GM23338 (cell line): ENCODE measurements at regions not wholly inside any gene's neighbourhood (a gene's known extent, or its start where the extent isn't known, plus 50 kb on each side); places are given as distances from the start of the nearest gene placed in this dataset.

ENCODE experiments used
- ATAC-seq: fragments of 200-7000 bp; cut with Tn5 transposase; 3 replicates; pipeline ENCODE4 v1.9.1; 2020
- DNase-seq: peaks from one replicate; pipeline ENCODE4 v3.0.0-alpha.2; 2015; ENCODE audit warnings: low spot score
- H2AFZ ChIP-seq: fragments of 200-600 bp; sonication (generic); 2 replicates; pipeline ENCODE4 v1.8.0; 2016; ENCODE audit warnings: antibody characterized with exemption, mild to moderate bottlenecking, moderate library complexity
- H3F3A ChIP-seq: fragments of 200-600 bp; sonication (generic); replicated peaks from 2 replicates; pipeline ENCODE4 v1.8.0; 2017; ENCODE audit warnings: antibody characterized with exemption, mixed run types, low read depth
- H3K27ac ChIP-seq: fragments of 200-600 bp; sonication (generic); 2 replicates; pipeline ENCODE4 v1.6.1; 2016; ENCODE audit warnings: low read depth
- H3K27me3 ChIP-seq: fragments of 200-600 bp; sonication (generic); 2 replicates; pipeline ENCODE4 v1.8.0; 2016; ENCODE audit warnings: mild to moderate bottlenecking, mixed run types, moderate library complexity; ENCODE audit not compliant: insufficient read depth
- H3K36me3 ChIP-seq: fragments of 200-600 bp; sonication (generic); 2 replicates; pipeline ENCODE4 v1.8.0; 2016; ENCODE audit warnings: mild to moderate bottlenecking; ENCODE audit not compliant: insufficient read depth
- H3K4me1 ChIP-seq: fragments of 200-600 bp; sonication (generic); 2 replicates; pipeline ENCODE4 v1.8.0; 2016; ENCODE audit warnings: mild to moderate bottlenecking, moderate library complexity; ENCODE audit not compliant: insufficient read depth
- H3K4me2 ChIP-seq: fragments of 200-600 bp; sonication (generic); 2 replicates; pipeline ENCODE4 v1.7.1; 2017; ENCODE audit warnings: mixed run types
- H3K4me3 ChIP-seq: fragments of 200-600 bp; sonication (generic); 2 replicates; pipeline ENCODE4 v1.6.1; 2016; ENCODE audit warnings: mixed run types
- H3K79me2 ChIP-seq: fragments of 200-600 bp; sonication (generic); replicated peaks from 2 replicates; pipeline ENCODE4 v1.8.0; 2017; ENCODE audit warnings: mild to moderate bottlenecking; ENCODE audit not compliant: insufficient read depth
- H3K9me2 ChIP-seq: fragments of 200-600 bp; sonication (generic); 2 replicates; pipeline ENCODE4 v1.8.0; 2017; ENCODE audit not compliant: insufficient read depth
- H4K20me1 ChIP-seq: fragments of 200-600 bp; sonication (generic); replicated peaks from 2 replicates; pipeline ENCODE4 v1.8.0; 2017; ENCODE audit warnings: mild to moderate bottlenecking; ENCODE audit not compliant: insufficient read depth
- H3K27ac Mint-ChIP-seq: 2 replicates; pipeline ENCODE4 v1.8.0; 2020; ENCODE audit warnings: inconsistent platforms, mild to moderate bottlenecking, moderate library complexity, mixed read lengths
- H3K27me3 Mint-ChIP-seq: 3 replicates; pipeline ENCODE4 v1.8.0; 2022; ENCODE audit warnings: low read depth, mild to moderate bottlenecking, moderate library complexity, mixed read lengths, inconsistent platforms; ENCODE audit not compliant: insufficient read depth, poor library complexity
- H3K36me3 Mint-ChIP-seq: 3 replicates; pipeline ENCODE4 v1.8.0; 2021; ENCODE audit warnings: low read depth, mild to moderate bottlenecking, inconsistent platforms, moderate library complexity, mixed read lengths
- H3K4me1 Mint-ChIP-seq: 3 replicates; pipeline ENCODE4 v1.8.0; 2020; ENCODE audit warnings: mild to moderate bottlenecking, inconsistent platforms, mixed read lengths
- H3K4me3 Mint-ChIP-seq: 3 replicates; pipeline ENCODE4 v1.8.0; 2021; ENCODE audit warnings: moderate library complexity, mild to moderate bottlenecking, inconsistent platforms, mixed read lengths
- H3K9me3 Mint-ChIP-seq: 3 replicates; pipeline ENCODE4 v1.8.0; 2020; ENCODE audit warnings: moderate library complexity, mild to moderate bottlenecking, inconsistent platforms, mixed read lengths
- CREB1 ChIP-seq: fragments of 250-450 bp; sonication (Bioruptor Pico); IDR thresholded peaks from 2 replicates; pipeline ENCODE4 v1.5.0; 2020; ENCODE audit warnings: low read depth, mild to moderate bottlenecking, moderate library complexity
- ETS1 ChIP-seq: IDR thresholded peaks from 2 replicates; pipeline ENCODE4 v1.6.1; 2016; ENCODE audit warnings: antibody characterized with exemption
- EZH2 ChIP-seq: fragments of 200-600 bp; sonication (generic); IDR thresholded peaks from one replicate; pipeline ENCODE4 v1.8.0; 2017; ENCODE audit warnings: antibody characterized with exemption, mild to moderate bottlenecking, low read depth; ENCODE audit not compliant: unreplicated experiment
- EZH2phosphoT487 ChIP-seq: fragments of 200-600 bp; sonication (generic); IDR thresholded peaks from one replicate; pipeline ENCODE4 v1.8.1; 2018; ENCODE audit warnings: antibody characterized with exemption; ENCODE audit not compliant: unreplicated experiment
- JUNB ChIP-seq: IDR thresholded peaks from one replicate; pipeline ENCODE4 v1.6.1; 2016; ENCODE audit warnings: antibody characterized with exemption; ENCODE audit not compliant: unreplicated experiment
- NANOG ChIP-seq: IDR thresholded peaks from 2 replicates; pipeline ENCODE4 v1.6.1; 2016; ENCODE audit warnings: antibody characterized with exemption, borderline replicate concordance
- POLR2AphosphoS5 ChIP-seq: IDR thresholded peaks from 2 replicates; pipeline ENCODE4 v1.6.1; 2016; ENCODE audit warnings: antibody characterized with exemption, low read depth
- REST ChIP-seq: IDR thresholded peaks from one replicate; pipeline ENCODE4 v1.6.1; 2018; ENCODE audit warnings: antibody characterized with exemption; ENCODE audit not compliant: unreplicated experiment
- STAT1 ChIP-seq: IDR thresholded peaks from one replicate; pipeline ENCODE4 v1.6.1; 2016; ENCODE audit warnings: antibody characterized with exemption; ENCODE audit not compliant: unreplicated experiment
- ZNF114 ChIP-seq: fragments of 250-450 bp; sonication (Bioruptor Pico); IDR thresholded peaks from 2 replicates; pipeline ENCODE4 v1.5.0; 2020; ENCODE audit warnings: mild to moderate bottlenecking, moderate library complexity
- ZNF331 ChIP-seq: fragments of 250-450 bp; sonication (Bioruptor Pico); IDR thresholded peaks from 2 replicates; pipeline ENCODE4 v1.5.0; 2020; ENCODE audit warnings: low read depth, mild to moderate bottlenecking, moderate library complexity
- ZNF462 ChIP-seq: fragments of 250-450 bp; sonication (Bioruptor Pico); IDR thresholded peaks from 2 replicates; pipeline ENCODE4 v1.5.0; 2020; ENCODE audit warnings: mild to moderate bottlenecking, moderate library complexity
- TF ChIP-seq, protein P1 (sequence below), 2 experiments: fragments of 200-600 bp in 1 of 2; sonication (generic) in 1 of 2; conservative IDR thresholded peaks; 2 replicates each; pipeline versions ENCODE4 v1.5.1 to v1.6.1; 2016 to 2017; ENCODE audit warnings: antibody characterized with exemption in 2 of 2, low read depth in 2 of 2, mild to moderate bottlenecking in 2 of 2, moderate library complexity in 1 of 2

- Histone ChIP-seq H3K4me2 (no peak overlapping the region), H3K4me3 (no peak overlapping the region), H3K9me2 (0 out of 2 replicates have a peak, but pooled peaks cover 6% of the 10 kb centered on the region), H3K27me3 (no peaks in the 10 kb centered on the region), H3K36me3 (no peaks in the 10 kb centered on the region), H3F3A (no peaks in the 10 kb centered on the region), H3K79me2 (no peaks in the 10 kb centered on the region), H3K27ac (no peak overlapping the region), H4K20me1 (no peaks in the 10 kb centered on the region), H2AFZ (no peak overlapping the region), H3K4me1 (no peaks in the 10 kb centered on the region)
- no peak overlapping the region for H3K27ac Mint-ChIP-seq
- no peak for TF ChIP-seq STAT1
- TF ChIP-seq ZNF331 (CRISPR knock-in tag), result no peak
- no peak for TF ChIP-seq NANOG
- TF ChIP-seq EZH2phosphoT487, result no peak
- TF ChIP-seq JUNB, result no peak
- no peak for TF ChIP-seq ZNF462 (CRISPR knock-in tag)
- TF ChIP-seq CREB1 (CRISPR knock-in tag), result no peak
- TF ChIP-seq, protein P1, sequence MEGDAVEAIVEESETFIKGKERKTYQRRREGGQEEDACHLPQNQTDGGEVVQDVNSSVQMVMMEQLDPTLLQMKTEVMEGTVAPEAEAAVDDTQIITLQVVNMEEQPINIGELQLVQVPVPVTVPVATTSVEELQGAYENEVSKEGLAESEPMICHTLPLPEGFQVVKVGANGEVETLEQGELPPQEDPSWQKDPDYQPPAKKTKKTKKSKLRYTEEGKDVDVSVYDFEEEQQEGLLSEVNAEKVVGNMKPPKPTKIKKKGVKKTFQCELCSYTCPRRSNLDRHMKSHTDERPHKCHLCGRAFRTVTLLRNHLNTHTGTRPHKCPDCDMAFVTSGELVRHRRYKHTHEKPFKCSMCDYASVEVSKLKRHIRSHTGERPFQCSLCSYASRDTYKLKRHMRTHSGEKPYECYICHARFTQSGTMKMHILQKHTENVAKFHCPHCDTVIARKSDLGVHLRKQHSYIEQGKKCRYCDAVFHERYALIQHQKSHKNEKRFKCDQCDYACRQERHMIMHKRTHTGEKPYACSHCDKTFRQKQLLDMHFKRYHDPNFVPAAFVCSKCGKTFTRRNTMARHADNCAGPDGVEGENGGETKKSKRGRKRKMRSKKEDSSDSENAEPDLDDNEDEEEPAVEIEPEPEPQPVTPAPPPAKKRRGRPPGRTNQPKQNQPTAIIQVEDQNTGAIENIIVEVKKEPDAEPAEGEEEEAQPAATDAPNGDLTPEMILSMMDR (conservative IDR thresholded peaks at IDR 0.05; ENCODE audit: low read depth in 2 of 2), result no peak
- TF ChIP-seq REST, result no peak
- TF ChIP-seq EZH2, result no peak
- no peak for TF ChIP-seq ETS1
- TF ChIP-seq POLR2AphosphoS5, result no peak
- no peak for TF ChIP-seq ZNF114 (CRISPR knock-in tag)
- no peak for DNase-seq
- no peaks in the 10 kb centered on the region for H3K27me3 Mint-ChIP-seq
- no peaks in the 10 kb centered on the region for H3K9me3 Mint-ChIP-seq
- no peak overlapping the region for H3K4me3 Mint-ChIP-seq
- ATAC-seq, result no peak
- H3K36me3 Mint-ChIP-seq, result no peaks in the 10 kb centered on the region
- H3K4me1 Mint-ChIP-seq, result no peaks in the 10 kb centered on the region
Measured at GRCh38 chr5:121350181-121350930, 501.3 kb upstream of the FTMT start.
